ENCODE measurements at regions not wholly inside any gene's neighbourhood (a gene's known extent, or its start where the extent isn't known, plus 50 kb on each side); places are given as distances from the start of the nearest gene placed in this dataset.

- TF ChIP-seq POLR2AphosphoS5 (IDR thresholded peaks at IDR 0.05; ENCODE audit: low read depth, low read length) (no peak), TAF1 (IDR thresholded peaks at IDR 0.05; ENCODE audit: low read depth, low read length) (no peak), CTCF (IDR thresholded peaks at IDR 0.05; ENCODE audit: control extremely low read depth in 1 of 3, insufficient read depth in 1 of 3, low read depth in 1 of 3, low read length in 3 of 3) (no peak), EZH2 (IDR thresholded peaks at IDR 0.05; ENCODE audit: low read depth, low read length, severe bottlenecking) (no peak), KDM5A (IDR thresholded peaks at IDR 0.05; ENCODE audit: low read length) (no peak), ZNF274 (IDR thresholded peaks at IDR 0.05; ENCODE audit: borderline replicate concordance, extremely low read depth, low read length) (no peak), EP300 (IDR thresholded peaks at IDR 0.05; ENCODE audit: borderline replicate concordance in 1 of 2, low read depth in 2 of 2, low read length in 2 of 2) (no peak), FOSL1 (IDR thresholded peaks at IDR 0.05; ENCODE audit: insufficient read depth, low read depth, low read length) (no peak)
Measured at GRCh38 chr15:70294731-70295305, 197.1 kb upstream of the TLE3 start.

Measured in H1 (cell line).